H9 (cell line): ENCODE measurements at regions not wholly inside any gene's neighbourhood (a gene's known extent, or its start where the extent isn't known, plus 50 kb on each side); places are given as distances from the start of the nearest gene placed in this dataset.

Source experiments
- DNase-seq: peaks from one replicate; pipeline ENCODE4 v3.0.0-alpha.2; 2017
- H2AFZ ChIP-seq: one replicate; pipeline ENCODE4 v1.6.1; 2013; ENCODE audit warnings: mild to moderate bottlenecking, low read length, control low read depth, moderate library complexity
- H2AK5ac ChIP-seq: 2 replicates; pipeline ENCODE4 v1.6.1; 2013; ENCODE audit warnings: low read length, control low read depth, mixed read lengths; ENCODE audit not compliant: insufficient read length
- H2BK120ac ChIP-seq: one replicate; pipeline ENCODE4 v1.6.1; 2013; ENCODE audit warnings: low read depth, mild to moderate bottlenecking, low read length, control low read depth, inconsistent platforms; ENCODE audit not compliant: poor library complexity, severe bottlenecking
- H2BK12ac ChIP-seq: 2 replicates; pipeline ENCODE4 v1.6.1; 2013; ENCODE audit warnings: low read length, control low read depth, mixed read lengths, low read depth; ENCODE audit not compliant: insufficient read length
- H2BK15ac ChIP-seq: 2 replicates; pipeline ENCODE4 v1.6.1; 2013; ENCODE audit warnings: low read depth, low read length, control low read depth
- H2BK20ac ChIP-seq: one replicate; pipeline ENCODE4 v1.6.1; 2013; ENCODE audit warnings: low read depth, mild to moderate bottlenecking, low read length, control low read depth, inconsistent platforms; ENCODE audit not compliant: poor library complexity, severe bottlenecking
- H2BK5ac ChIP-seq: 2 replicates; pipeline ENCODE4 v1.6.1; 2013; ENCODE audit warnings: low read length, control low read depth, mixed read lengths; ENCODE audit not compliant: insufficient read length
- H3K14ac ChIP-seq: 2 replicates; pipeline ENCODE4 v1.6.1; 2013; ENCODE audit warnings: low read length, control low read depth; ENCODE audit not compliant: insufficient read depth
- H3K18ac ChIP-seq: 2 replicates; pipeline ENCODE4 v1.6.1; 2013; ENCODE audit warnings: low read depth, mild to moderate bottlenecking, mixed read lengths, low read length, control low read depth; ENCODE audit not compliant: insufficient read length
- H3K23ac ChIP-seq: 2 replicates; pipeline ENCODE4 v1.6.1; 2013; ENCODE audit warnings: low read length, control low read depth, mixed read lengths, low read depth; ENCODE audit not compliant: insufficient read length
- H3K23me2 ChIP-seq: 2 replicates; pipeline ENCODE4 v1.6.1; 2013; ENCODE audit warnings: low read depth, mild to moderate bottlenecking, mixed read lengths, low read length, control low read depth; ENCODE audit not compliant: insufficient read length, poor library complexity, severe bottlenecking
- H3K27ac ChIP-seq: 2 replicates; pipeline ENCODE4 v1.5.1; 2013; ENCODE audit warnings: low read length, control low read depth, mixed read lengths, low read depth; ENCODE audit not compliant: insufficient read length
- H3K27me3 ChIP-seq: 2 replicates; pipeline ENCODE4 v1.6.1; 2013; ENCODE audit warnings: low read length, control low read depth, inconsistent platforms; ENCODE audit not compliant: insufficient read depth
- H3K4ac ChIP-seq: 2 replicates; pipeline ENCODE4 v1.6.1; 2013; ENCODE audit warnings: low read depth, mild to moderate bottlenecking, control low read depth, inconsistent platforms, low read length, moderate library complexity
- H3K4me1 ChIP-seq: 2 replicates; pipeline ENCODE4 v1.6.1; 2013; ENCODE audit warnings: low read length, control low read depth, inconsistent platforms; ENCODE audit not compliant: insufficient read depth
- H3K4me2 ChIP-seq: 2 replicates; pipeline ENCODE4 v1.6.1; 2013; ENCODE audit warnings: low read length, control low read depth, mixed read lengths; ENCODE audit not compliant: insufficient read length, insufficient read depth
- H3K56ac ChIP-seq: 2 replicates; pipeline ENCODE4 v1.6.1; 2013; ENCODE audit warnings: low read depth, mild to moderate bottlenecking, mixed read lengths, low read length, control low read depth; ENCODE audit not compliant: insufficient read length
- H3K79me1 ChIP-seq: 2 replicates; pipeline ENCODE4 v1.6.1; 2013; ENCODE audit warnings: low read depth, mild to moderate bottlenecking, moderate library complexity, low read length, control low read depth, inconsistent platforms; ENCODE audit not compliant: insufficient read depth, poor library complexity, severe bottlenecking
- H3K79me2 ChIP-seq: 2 replicates; pipeline ENCODE4 v1.6.1; 2013; ENCODE audit warnings: low read length, control low read depth, inconsistent platforms; ENCODE audit not compliant: insufficient read depth
- H3K9ac ChIP-seq: 2 replicates; pipeline ENCODE4 v1.6.1; 2013; ENCODE audit warnings: low read length, control low read depth, mixed read lengths; ENCODE audit not compliant: insufficient read length; ENCODE audit errors: extremely low read depth
- H3K9me3 ChIP-seq: one replicate; pipeline ENCODE4 v1.6.1; 2013; ENCODE audit warnings: low read depth, low read length, inconsistent platforms; ENCODE audit not compliant: control insufficient read depth
- H3T11ph ChIP-seq: one replicate; pipeline ENCODE4 v1.6.1; 2013; ENCODE audit warnings: mild to moderate bottlenecking, low read length, control low read depth, inconsistent platforms
- H4K20me1 ChIP-seq: one replicate; pipeline ENCODE4 v1.6.1; 2013; ENCODE audit not compliant: control insufficient read depth, insufficient read length, insufficient read depth
- H4K5ac ChIP-seq: 2 replicates; pipeline ENCODE4 v1.6.1; 2013; ENCODE audit warnings: low read depth, mild to moderate bottlenecking, mixed read lengths, low read length, control low read depth; ENCODE audit not compliant: insufficient read length
- H4K8ac ChIP-seq: replicated peaks from 2 replicates; pipeline ENCODE4 v1.6.1; 2013; ENCODE audit warnings: low read length, control low read depth, mixed read lengths, low read depth; ENCODE audit not compliant: insufficient read length
- H4K91ac ChIP-seq: 2 replicates; pipeline ENCODE4 v1.6.1; 2013; ENCODE audit warnings: low read depth, mild to moderate bottlenecking, moderate library complexity, mixed read lengths, low read length, control low read depth; ENCODE audit not compliant: insufficient read length
- H3K27ac Mint-ChIP-seq, 3 experiments: 2 replicates in 2 of 3; 3 replicates in 1 of 3; pipeline ENCODE4 v1.8.0; 2020 to 2021; ENCODE audit warnings: mixed read lengths in 3 of 3, mild to moderate bottlenecking in 1 of 3, moderate library complexity in 1 of 3
- H3K27me3 Mint-ChIP-seq: 2 replicates; pipeline ENCODE4 v1.8.0; 2021; ENCODE audit warnings: low read depth, mild to moderate bottlenecking, moderate library complexity, mixed read lengths
- H3K36me3 Mint-ChIP-seq, 3 experiments: 2 replicates in 2 of 3; 3 replicates in 1 of 3; pipeline ENCODE4 v1.8.0; 2020 to 2021; ENCODE audit warnings: low read depth in 3 of 3, mixed read lengths in 3 of 3; ENCODE audit not compliant: insufficient read depth in 1 of 3
- H3K4me1 Mint-ChIP-seq, 2 experiments: 2 replicates each; pipeline ENCODE4 v1.8.0; 2020; ENCODE audit warnings: mixed read lengths in 2 of 2
- H3K4me3 Mint-ChIP-seq, 2 experiments: 2 replicates in 1 of 2; 3 replicates in 1 of 2; pipeline ENCODE4 v1.8.0; 2020 to 2021; ENCODE audit warnings: mild to moderate bottlenecking in 2 of 2, mixed read lengths in 2 of 2, moderate library complexity in 1 of 2
- H3K9me3 Mint-ChIP-seq, 2 experiments: 2 replicates in 1 of 2; 3 replicates in 1 of 2; pipeline ENCODE4 v1.8.0; 2020; ENCODE audit warnings: mild to moderate bottlenecking in 2 of 2, mixed read lengths in 2 of 2, moderate library complexity in 1 of 2
- CTCF ChIP-seq: fragments of 200-600 bp; sonication (generic); conservative IDR thresholded peaks from 3 replicates; pipeline ENCODE4 v1.8.0; 2021; ENCODE audit warnings: antibody characterized with exemption, mild to moderate bottlenecking

GRCh38 chr18:38038242-38038641 is 472.6 kb upstream of the CELF4 start:
- no peaks in the 10 kb centered on the region for H3K27me3 Mint-ChIP-seq
- no peaks in the 10 kb centered on the region for H3K9me3 Mint-ChIP-seq
- Histone ChIP-seq H4K91ac (no peak overlapping the region), H3K79me2 (no peaks in the 10 kb centered on the region), H2BK12ac (no peak overlapping the region), H3K23ac (no peak overlapping the region), H3K27me3 (no peaks in the 10 kb centered on the region; the same call in 1 of the 2 replicates), H3K9ac (no peak overlapping the region), H3K56ac (no peak overlapping the region), H2BK5ac (no peak overlapping the region), H2BK15ac (no peak overlapping the region), H3K4me2 (no peak overlapping the region), H4K20me1 (no peaks in the 10 kb centered on the region), H3K79me1 (no peaks in the 10 kb centered on the region), H4K8ac (no peak overlapping the region), H2BK20ac (no peak overlapping the region), H3K27ac (no peak overlapping the region), H3K9me3 (no peaks in the 10 kb centered on the region), H2AK5ac (no peak overlapping the region), H3T11ph (no peak overlapping the region), H2BK120ac (no peak overlapping the region), H3K14ac (no peak overlapping the region), H3K4me1 (no peaks in the 10 kb centered on the region), H3K23me2 (no peaks in the 10 kb centered on the region), H2AFZ (no peak overlapping the region), H4K5ac (no peak overlapping the region), H3K18ac (no peak overlapping the region), H3K4ac (no peak overlapping the region)
- H3K27ac Mint-ChIP-seq, result no peak overlapping the region
- H3K4me3 Mint-ChIP-seq, result no peak overlapping the region
- DNase-seq, result no peak
- H3K4me1 Mint-ChIP-seq, result peaks cover 0 to 10% of the 10 kb centered on the region in 2 experiments; a peak in 1 of 4 replicates
- no peaks in the 10 kb centered on the region; a peak in 1 of 7 replicates for H3K36me3 Mint-ChIP-seq
- no peak for TF ChIP-seq CTCF
